ENCODE measurements at regions not wholly inside any gene's neighbourhood (a gene's known extent, or its start where the extent isn't known, plus 50 kb on each side); places are given as distances from the start of the nearest gene placed in this dataset.
"Not testable (repeated sequence)": the region's sequence is repeated elsewhere in the genome, so short reads cannot be mapped to it uniquely, and the experiment has no call there.

GRCh38 chr3:10653866-10654611 lies 148.7 kb upstream of the ATP2B2 start:
- DNase-seq (ENCODE audit: extremely low spot score, insufficient read length, low read depth) (no peak), FAIRE-seq (no peak)

- FAIRE-seq: no peak
- no peak for DNase-seq (ENCODE audit: extremely low spot score, insufficient read length, low read depth)
Observed at GRCh38 chr3:10655105-10655504, 149.7 kb upstream of the ATP2B2 start.

- FAIRE-seq; DNase-seq (ENCODE audit: extremely low spot score, insufficient read length, low read depth): not testable (repeated sequence)
Observed at GRCh38 chr3:10657339-10657738, 152.0 kb upstream of the ATP2B2 start.

GRCh38 chr3:10665592-10665991 lies 150.4 kb upstream of the SLC6A11 start:
- no peak for FAIRE-seq
- no peak for DNase-seq (ENCODE audit: extremely low spot score, insufficient read length, low read depth)

GRCh38 chr3:10666621-10667020 lies 149.4 kb upstream of the SLC6A11 start:
- peak; percentile 8 for DNase-seq (ENCODE audit: extremely low spot score, insufficient read length, low read depth)
- FAIRE-seq: peak; percentile 42

GRCh38 chr3:10667269-10667668 lies 148.8 kb upstream of the SLC6A11 start:
- DNase-seq (ENCODE audit: extremely low spot score, insufficient read length, low read depth): no peak
- no peak for FAIRE-seq

GRCh38 chr3:10667901-10668476 lies 148.0 kb upstream of the SLC6A11 start:
- FAIRE-seq: no peak

GRCh38 chr3:10669490-10670048 lies 146.5 kb upstream of the SLC6A11 start:
- DNase-seq (ENCODE audit: extremely low spot score, insufficient read length, low read depth) (no peak), FAIRE-seq (no peak)

More at GRCh38 chr3:10667901-10668476, 148.0 kb upstream of the SLC6A11 start:
- no peak for DNase-seq (ENCODE audit: extremely low spot score, insufficient read length, low read depth)

GRCh38 chr3:10672422-10672821 lies 143.6 kb upstream of the SLC6A11 start:
- no peak for FAIRE-seq
- DNase-seq (ENCODE audit: extremely low spot score, insufficient read length, low read depth): no peak

- FAIRE-seq: no peak
- DNase-seq (ENCODE audit: extremely low spot score, insufficient read length, low read depth): no peak
Observed at GRCh38 chr3:10674578-10674977, 141.4 kb upstream of the SLC6A11 start.

GRCh38 chr3:10676905-10677304 lies 139.1 kb upstream of the SLC6A11 start:
- no peak for DNase-seq (ENCODE audit: extremely low spot score, insufficient read length, low read depth)
- no peak for FAIRE-seq

GRCh38 chr3:10678796-10679376 lies 137.1 kb upstream of the SLC6A11 start:
- FAIRE-seq: no peak
- DNase-seq (ENCODE audit: extremely low spot score, insufficient read length, low read depth): no peak

GRCh38 chr3:10680796-10681195 lies 135.2 kb upstream of the SLC6A11 start:
- DNase-seq (ENCODE audit: extremely low spot score, insufficient read length, low read depth) (no peak), FAIRE-seq (no peak)

- FAIRE-seq: no peak
Observed at GRCh38 chr3:10682692-10683091, 133.3 kb upstream of the SLC6A11 start.

GRCh38 chr3:10683106-10683505 lies 132.9 kb upstream of the SLC6A11 start:
- FAIRE-seq: no peak

More at GRCh38 chr3:10682692-10683091, 133.3 kb upstream of the SLC6A11 start:
- DNase-seq (ENCODE audit: extremely low spot score, insufficient read length, low read depth): no peak

GRCh38 chr3:10688126-10688525 lies 127.9 kb upstream of the SLC6A11 start:
- no peak for FAIRE-seq
- no peak for DNase-seq (ENCODE audit: extremely low spot score, insufficient read length, low read depth)

More at GRCh38 chr3:10683106-10683505, 132.9 kb upstream of the SLC6A11 start:
- DNase-seq (ENCODE audit: extremely low spot score, insufficient read length, low read depth): no peak

- FAIRE-seq: no peak
- DNase-seq (ENCODE audit: extremely low spot score, insufficient read length, low read depth): no peak
Observed at GRCh38 chr3:10688548-10689172, 127.4 kb upstream of the SLC6A11 start.

- DNase-seq (ENCODE audit: extremely low spot score, insufficient read length, low read depth) (no peak), FAIRE-seq (no peak)
Observed at GRCh38 chr3:10692039-10692622, 123.9 kb upstream of the SLC6A11 start.

GRCh38 chr3:10693457-10693856 lies 122.6 kb upstream of the SLC6A11 start:
- FAIRE-seq (no peak), DNase-seq (ENCODE audit: extremely low spot score, insufficient read length, low read depth) (no peak)

GRCh38 chr3:10694179-10694578 lies 121.8 kb upstream of the SLC6A11 start:
- DNase-seq (ENCODE audit: extremely low spot score, insufficient read length, low read depth) (no peak), FAIRE-seq (no peak)

Data from GM18507 (cell line).